Cardiac septum (tissue), 1 donor: ENCODE measurements at regions not wholly inside any gene's neighbourhood (a gene's known extent, or its start where the extent isn't known, plus 50 kb on each side); places are given as distances from the start of the nearest gene placed in this dataset.
"Not testable (repeated sequence)": the region's sequence is repeated elsewhere in the genome, so short reads cannot be mapped to it uniquely, and the experiment has no call there.

Experiments
- DNase-seq: peaks from one replicate; pipeline ENCODE4 v3.0.0-alpha.2; 2020; ENCODE audit warnings: low spot score
- intact Hi-C: fragments of 100-400 bp; cut with DNase I; formaldehyde crosslinking; loops from one replicate; pipeline ENCODE4 v1.14.0; 2022
- donor health status: DM: no; HTN: no; CAD: no.

DNA sequence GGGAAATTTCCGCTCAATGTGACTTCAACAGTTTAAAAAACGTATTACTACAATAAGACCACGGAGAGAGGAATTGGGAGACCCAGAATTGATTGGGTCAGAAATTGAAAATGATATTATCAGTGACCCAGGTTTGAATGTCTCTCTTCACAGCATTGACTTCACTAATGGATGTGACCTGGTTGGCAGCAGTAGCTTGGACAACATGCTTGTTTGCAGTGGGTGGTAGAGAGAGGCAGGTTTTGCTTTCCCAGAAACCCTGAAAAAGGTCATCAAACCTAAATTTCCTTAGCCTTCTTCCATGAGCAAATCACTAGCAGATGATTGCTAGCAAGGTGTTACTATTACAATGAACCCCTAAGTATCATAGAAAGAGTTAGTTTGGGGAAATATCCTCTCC, 89.7 kb upstream of the ANTXRL start:
- DNase-seq, result no peak
- intact Hi-C loops, result no loop called here

DNA sequence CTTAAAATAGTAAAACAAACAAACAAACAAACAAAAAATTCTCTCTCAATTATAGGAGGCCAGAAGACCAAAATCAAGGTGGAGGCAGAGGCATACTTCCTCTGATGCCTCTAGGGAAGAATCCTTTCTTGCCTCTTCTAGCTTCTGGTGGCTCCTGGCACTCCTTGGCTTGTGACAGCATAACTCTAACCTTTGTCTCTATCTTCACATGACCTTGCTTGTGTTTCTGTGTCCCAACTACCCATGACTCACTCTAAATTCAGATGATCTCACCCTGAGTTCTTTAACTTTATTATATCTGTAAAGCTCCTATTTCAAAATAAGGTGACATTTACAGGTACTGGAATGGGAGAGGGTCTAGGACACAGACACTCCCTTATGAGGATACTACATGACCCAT, 88.3 kb upstream of the ANTXRL start:
- no peak for DNase-seq
- intact Hi-C loops, result no loop called here

- DNase-seq, intact Hi-C loops: not testable (repeated sequence)
These were observed 84.4 kb upstream of the ANTXRL start for GRCh38 chr10:46202405-46202804.

GRCh38 chr10:46204482-46205102, 82.2 kb upstream of the ANTXRL start:
- DNase-seq, intact Hi-C loops: not testable (repeated sequence)

- intact Hi-C loops, DNase-seq: not testable (repeated sequence)
These were observed 76.4 kb upstream of the ANTXRL start for GRCh38 chr10:46210427-46210826.

- intact Hi-C loops, result no loop called here
- no peak for DNase-seq
These were observed 71.4 kb upstream of the ANTXRL start for GRCh38 chr10:46215426-46215825.

DNA sequence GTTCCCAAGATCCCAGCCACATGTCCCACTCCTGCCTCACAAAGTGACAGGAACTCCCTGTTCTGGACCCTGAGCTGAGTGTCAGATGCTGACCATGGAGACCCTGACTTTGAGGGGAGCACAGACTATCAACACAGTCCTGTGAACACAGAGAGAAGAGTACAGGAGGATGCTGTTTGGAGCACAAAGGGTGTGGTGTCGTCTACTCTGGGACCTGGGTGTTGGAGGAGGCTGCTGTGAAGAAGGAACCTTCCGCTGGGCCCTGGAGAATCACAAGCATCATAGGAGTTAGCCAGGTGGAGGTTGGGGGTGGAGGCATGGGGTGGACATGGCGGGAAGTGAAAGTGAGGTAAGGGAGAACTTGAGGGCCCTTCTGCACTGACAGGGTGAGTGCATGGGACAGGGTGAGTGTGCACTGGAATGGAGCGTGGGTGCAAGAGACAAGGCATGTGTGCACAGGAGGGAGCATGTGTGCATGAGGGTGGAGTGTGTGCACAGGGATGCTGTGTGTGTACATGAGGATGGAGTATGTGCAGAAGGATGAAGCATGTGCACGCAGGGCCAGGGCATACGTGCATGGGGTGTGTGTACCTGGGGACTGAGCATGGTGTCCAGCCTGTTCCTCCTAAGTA, 70.7 kb upstream of the ANTXRL start:
- DNase-seq, result no peak
- intact Hi-C loops, result no loop called here

DNA sequence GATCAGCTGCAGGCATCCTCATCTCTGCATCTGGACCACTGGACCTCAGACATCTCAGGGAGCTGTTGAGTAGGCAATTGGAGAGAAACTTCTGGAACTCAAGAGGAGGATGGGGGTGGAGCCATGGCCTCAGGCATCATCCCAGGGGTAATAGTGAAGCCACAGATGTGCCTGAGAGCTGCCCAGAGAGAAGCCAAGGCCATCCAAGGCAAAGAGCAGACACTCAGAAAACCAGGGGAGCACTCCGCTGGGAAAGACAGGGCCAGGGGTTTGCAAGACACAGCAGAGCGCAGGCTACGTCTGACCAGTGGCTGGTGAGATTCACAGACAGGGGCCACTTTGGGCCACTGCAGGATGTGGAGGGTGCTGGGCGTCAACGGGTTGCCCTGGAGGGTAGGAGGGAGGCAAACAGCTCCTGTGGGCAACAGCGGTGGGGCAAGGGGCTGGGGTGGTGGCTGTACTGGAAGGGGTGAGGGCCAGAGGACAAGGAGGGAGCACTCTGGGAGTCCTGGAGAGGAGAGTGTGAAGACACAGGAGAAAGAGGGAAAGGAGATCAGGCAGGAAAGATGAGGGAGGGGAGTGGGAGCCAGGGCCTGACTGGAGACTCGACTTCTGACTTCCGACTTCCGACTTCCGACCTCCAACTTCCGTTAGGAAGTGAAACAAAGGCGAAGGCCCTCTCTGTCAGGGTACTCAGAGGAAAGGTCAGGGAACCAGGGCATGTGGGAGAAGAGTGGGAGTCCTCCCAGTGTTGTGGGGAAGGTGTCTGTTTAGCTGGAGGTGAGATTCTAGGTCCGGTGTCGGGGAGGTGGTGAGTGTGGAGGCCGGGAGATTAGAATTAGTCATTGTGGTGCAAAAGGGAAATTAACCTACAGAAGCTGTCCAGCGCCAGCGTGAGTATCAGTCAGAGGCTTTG, 69.7 kb upstream of the ANTXRL start:
- intact Hi-C loops, result no loop called here
- no peak for DNase-seq

- intact Hi-C loops, result no loop called here
- DNase-seq, result no peak
These were observed 68.9 kb upstream of the ANTXRL start for GRCh38 chr10:46217752-46218453.

DNA sequence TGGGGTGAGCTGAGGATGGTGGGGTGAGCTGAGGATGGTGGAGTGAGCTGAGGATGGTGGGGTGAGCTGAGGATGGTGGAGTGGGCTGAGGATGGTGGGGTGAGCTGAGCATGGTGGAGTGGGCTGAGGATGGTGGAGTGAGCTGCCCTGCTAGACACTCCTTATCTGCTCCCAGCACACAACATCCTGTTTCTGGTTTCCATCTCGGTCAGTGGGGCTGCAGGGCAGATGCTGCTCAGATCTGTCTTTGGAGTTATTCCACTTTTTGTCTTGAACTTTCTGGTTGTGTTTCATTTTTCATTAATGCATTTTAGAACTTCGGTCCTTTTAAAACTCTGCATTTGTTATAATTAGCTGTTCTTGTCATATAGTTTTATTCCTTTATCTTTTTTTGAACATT, 67.9 kb upstream of the ANTXRL start:
- DNase-seq, result peak; percentile 7
- intact Hi-C loops, result no loop called here

GRCh38 chr10:46219431-46219990, 67.3 kb upstream of the ANTXRL start:
- intact Hi-C loops, result not testable (repeated sequence)

DNA sequence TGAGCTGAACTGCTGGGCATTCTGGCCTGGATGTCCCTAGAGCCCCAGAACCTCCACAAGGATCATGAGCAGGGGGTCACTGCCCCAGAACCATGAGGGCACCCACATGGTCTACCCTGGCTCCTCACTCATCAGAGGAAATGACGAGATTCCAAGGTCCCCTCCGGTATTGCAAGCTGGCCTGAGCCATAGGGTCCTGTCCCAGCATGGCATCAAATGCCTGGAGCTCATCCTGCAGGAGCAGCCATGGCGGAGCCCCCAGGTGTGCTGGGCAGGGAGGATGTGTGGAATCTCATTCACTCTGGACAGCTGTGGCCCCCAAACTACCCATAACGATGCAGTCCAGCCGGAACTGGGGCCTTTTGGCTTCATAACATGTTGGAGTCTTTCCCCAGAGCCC, 66.6 kb upstream of the ANTXRL start:
- DNase-seq, result peak; percentile 27
- intact Hi-C loops, result no loop called here

More at GRCh38 chr10:46219431-46219990, 67.3 kb upstream of the ANTXRL start:
- peak; percentile 55 for DNase-seq

DNA sequence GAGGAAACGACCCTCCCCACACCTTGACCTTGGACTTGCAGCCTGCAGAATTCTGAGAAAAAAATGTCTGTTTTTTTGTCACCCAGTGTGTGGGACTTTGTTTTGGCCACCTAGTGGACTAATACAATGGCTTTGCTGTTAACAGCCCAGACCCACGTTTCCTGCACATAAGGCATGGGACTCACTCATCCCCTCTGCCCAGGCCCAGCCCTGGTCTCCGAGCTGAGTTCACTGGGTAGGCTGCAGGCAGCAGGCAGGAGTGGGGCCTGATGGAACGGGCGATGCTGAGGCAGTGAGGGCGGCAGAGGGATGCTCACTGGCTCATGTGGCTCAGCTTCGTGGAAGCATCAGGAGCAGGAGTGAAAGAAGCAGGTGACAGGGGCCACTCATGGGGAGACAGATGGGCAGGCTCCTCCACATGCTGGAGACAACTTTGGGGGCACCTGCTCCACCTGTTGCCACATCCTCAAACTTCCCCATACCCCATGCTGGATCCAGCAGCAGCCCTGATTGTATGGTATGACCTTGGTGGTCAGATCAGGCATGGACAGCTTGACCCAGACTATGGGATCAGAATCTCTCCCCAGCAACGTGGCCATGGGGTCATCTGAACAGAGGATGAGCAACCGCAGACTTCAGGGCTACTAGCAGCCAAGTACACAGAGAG, 65.8 kb upstream of the ANTXRL start:
- DNase-seq, result peak; percentile 53
- intact Hi-C loops, result no loop called here

GRCh38 chr10:46222364-46222935, 64.3 kb upstream of the ANTXRL start:
- no peak for DNase-seq
- intact Hi-C loops, result no loop called here

- peak; percentile 67 for DNase-seq
- intact Hi-C loops, result no loop called here
These were observed 63.7 kb upstream of the ANTXRL start for GRCh38 chr10:46223064-46223480.

DNA sequence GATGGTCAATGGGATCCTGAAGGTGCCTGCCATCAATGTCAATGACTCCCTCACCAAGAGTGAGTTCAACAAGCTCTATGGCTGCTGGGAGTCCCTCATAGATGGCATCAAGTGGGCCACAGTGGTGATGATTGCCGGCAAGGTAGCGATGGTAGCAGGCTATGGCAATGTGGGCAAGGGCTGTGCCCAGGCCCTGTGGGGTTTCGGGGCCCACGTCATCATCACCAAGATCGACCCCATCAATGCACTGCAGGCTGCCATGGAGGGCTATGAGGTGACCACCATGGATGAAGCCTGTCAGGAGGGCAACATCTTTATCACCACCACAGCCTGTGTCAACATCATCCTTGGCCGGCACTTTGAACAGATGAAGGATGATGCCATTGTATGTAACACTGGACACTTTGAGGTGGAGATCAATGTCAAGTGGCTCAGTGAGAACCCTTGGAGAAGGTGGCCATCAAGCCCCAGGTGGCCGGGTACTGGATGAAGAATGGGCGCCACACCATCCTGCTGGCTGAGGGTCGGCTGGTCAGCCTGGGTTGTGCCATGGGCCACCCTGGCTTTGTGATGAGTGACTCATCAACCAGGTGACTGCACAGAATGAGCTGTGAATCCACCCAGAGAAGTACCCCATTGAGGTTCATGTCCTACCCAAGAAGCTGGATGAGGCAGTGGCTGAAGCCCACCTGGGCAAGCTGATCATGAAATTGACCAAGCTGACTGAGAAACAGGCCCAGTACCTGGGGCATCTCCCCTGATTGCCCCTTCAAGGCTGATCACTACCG, 63.0 kb upstream of the ANTXRL start:
- intact Hi-C loops, result no loop called here
- peak; percentile 67 for DNase-seq

GRCh38 chr10:46224414-46224682, 62.4 kb upstream of the ANTXRL start:
- intact Hi-C loops, result no loop called here
- DNase-seq, result no peak

DNA sequence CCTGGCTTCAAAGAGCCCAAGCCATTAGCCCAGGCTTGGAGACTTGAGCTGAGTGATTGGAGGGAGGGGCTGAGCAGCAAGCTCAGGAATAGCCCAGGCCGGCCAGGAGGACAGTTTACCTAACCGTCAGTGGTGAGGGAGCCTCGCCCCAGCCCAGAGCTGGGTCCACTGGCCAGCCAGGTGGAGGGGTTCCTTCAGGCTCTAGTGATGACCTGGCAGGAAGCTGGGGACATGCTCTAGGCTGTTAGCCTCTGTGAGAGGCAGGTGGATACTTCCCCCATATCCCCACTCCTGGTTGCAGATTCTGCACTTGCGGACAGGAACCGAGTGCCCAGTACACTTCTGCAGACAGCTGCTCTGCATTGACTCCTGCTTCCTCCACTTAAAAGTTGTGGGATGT, 61.2 kb upstream of the ANTXRL start:
- peak; percentile 56 for DNase-seq
- intact Hi-C loops, result no loop called here
